NT2/D1 (cell line): ENCODE measurements at regions not wholly inside any gene's neighbourhood (a gene's known extent, or its start where the extent isn't known, plus 50 kb on each side); places are given as distances from the start of the nearest gene placed in this dataset.

Source experiments
- SUZ12 ChIP-seq: IDR thresholded peaks from 2 replicates; pipeline ENCODE4 v1.6.1; 2011; ENCODE audit not compliant: insufficient read length, insufficient read depth; ENCODE audit errors: extremely low read depth
- ZNF274 ChIP-seq: IDR thresholded peaks from 2 replicates; pipeline ENCODE4 v1.6.1; 2011; ENCODE audit warnings: mild to moderate bottlenecking, low read depth, low read length

GRCh38 chr14:42004321-42004720 lies 397.6 kb downstream of the LRFN5 start:
- no peak for TF ChIP-seq ZNF274
- TF ChIP-seq SUZ12, result no peak
